ENCODE measurements at regions not wholly inside any gene's neighbourhood (a gene's known extent, or its start where the extent isn't known, plus 50 kb on each side); places are given as distances from the start of the nearest gene placed in this dataset.

- TF ChIP-seq EP300 (IDR thresholded peaks at IDR 0.05; ENCODE audit: borderline replicate concordance) (no peak), CREB1 (IDR thresholded peaks at IDR 0.05; ENCODE audit: low read depth) (no peak), REST (IDR thresholded peaks at IDR 0.05; ENCODE audit: low read depth) (no peak), EGR1 (IDR thresholded peaks at IDR 0.05) (no peak), CEBPB (IDR thresholded peaks at IDR 0.05) (no peak), YY1 (IDR thresholded peaks at IDR 0.05; ENCODE audit: low read depth) (no peak), USF1 (IDR thresholded peaks at IDR 0.05) (no peak), RAD21 (IDR thresholded peaks at IDR 0.05; ENCODE audit: low read depth) (no peak)
These were observed 103.6 kb upstream of the EGR2 start for GRCh38 chr10:62919776-62920175.
